Upper lobe of right lung (tissue), 1 donor: ENCODE measurements at regions not wholly inside any gene's neighbourhood (a gene's known extent, or its start where the extent isn't known, plus 50 kb on each side); places are given as distances from the start of the nearest gene placed in this dataset.

Source experiments
- ATAC-seq: fragments of 200-7000 bp; cut with Tn5 transposase; one replicate; pipeline ENCODE4 v1.9.1; 2020; ENCODE audit warnings: mild to moderate bottlenecking, moderate library complexity
- DNase-seq: peaks from one replicate; pipeline ENCODE4 v3.0.0-alpha.2; 2020
- H3K27ac ChIP-seq: fragments of 200-600 bp; one replicate; pipeline ENCODE4 v1.8.0; 2022
- H3K27me3 ChIP-seq: fragments of 200-600 bp; one replicate; pipeline ENCODE4 v1.8.0; 2022; ENCODE audit warnings: mild to moderate bottlenecking
- H3K36me3 ChIP-seq: fragments of 200-600 bp; one replicate; pipeline ENCODE4 v1.8.0; 2022
- H3K4me1 ChIP-seq: fragments of 200-600 bp; one replicate; pipeline ENCODE4 v1.8.0; 2022
- H3K4me3 ChIP-seq: fragments of 200-600 bp; one replicate; pipeline ENCODE4 v1.8.0; 2022; ENCODE audit warnings: mild to moderate bottlenecking
- H3K9me3 ChIP-seq: fragments of 200-600 bp; one replicate; pipeline ENCODE4 v1.8.0; 2022
- CTCF ChIP-seq: fragments of 200-600 bp; IDR thresholded peaks from one replicate; pipeline ENCODE4 v1.8.0; 2022; ENCODE audit warnings: antibody characterized with exemption
- intact Hi-C: fragments of 100-400 bp; cut with DNase I; formaldehyde crosslinking; loops from one replicate; pipeline ENCODE4 v1.11.0; 2022
- donor health status: DM: no; HTN: yes; CAD: no; lungs with severe emphysema.

DNA sequence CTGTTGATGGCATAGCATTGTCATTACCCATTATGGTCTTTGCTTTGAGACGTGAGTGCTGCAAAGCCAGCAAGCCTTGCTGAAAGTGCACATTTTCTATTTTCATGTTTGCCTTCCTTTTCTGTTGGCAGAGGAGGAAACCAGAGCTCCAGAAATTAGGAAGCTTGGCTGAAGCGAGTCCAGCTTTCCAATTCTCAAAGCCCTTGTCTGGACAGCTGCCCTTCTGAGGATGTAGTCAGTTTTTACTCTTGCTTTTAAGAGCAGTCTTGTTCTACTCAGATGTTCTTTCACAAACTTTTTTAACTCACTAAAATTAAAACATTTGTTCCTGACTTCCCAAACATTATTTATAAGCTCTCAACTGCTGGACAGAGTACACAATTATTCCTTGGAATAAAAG, 93.8 kb downstream of the ICOS start:
- intact Hi-C loops = no loop called here
- no peak for ATAC-seq
- Histone ChIP-seq H3K4me3 (no peak overlapping the region), H3K27ac (no peak overlapping the region), H3K36me3 (no peaks in the 10 kb centered on the region), H3K4me1 (no peaks in the 10 kb centered on the region), H3K9me3 (no peaks in the 10 kb centered on the region), H3K27me3 (no peaks in the 10 kb centered on the region)
- no peak for DNase-seq
- TF ChIP-seq CTCF = no peak

DNA sequence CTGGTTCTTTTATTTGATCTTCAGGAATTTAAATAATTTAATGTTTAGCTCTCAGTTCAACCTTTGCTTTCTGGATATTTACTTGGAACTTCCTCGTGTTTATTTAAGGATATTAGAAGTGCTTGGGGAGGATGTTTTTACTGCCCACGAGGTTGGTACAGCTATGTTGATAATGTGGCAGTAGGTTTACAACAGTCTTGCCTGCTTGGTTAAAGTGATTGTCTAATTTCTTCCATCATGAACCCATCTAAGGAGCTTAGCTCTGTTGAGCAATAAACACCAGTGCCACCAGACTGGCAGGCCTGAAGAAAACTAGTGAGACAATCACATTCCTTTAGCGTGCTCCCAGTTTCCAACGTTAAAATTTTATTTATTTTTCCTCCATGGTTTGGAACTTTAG, 94.5 kb downstream of the ICOS start:
- intact Hi-C loops = no loop called here

DNA sequence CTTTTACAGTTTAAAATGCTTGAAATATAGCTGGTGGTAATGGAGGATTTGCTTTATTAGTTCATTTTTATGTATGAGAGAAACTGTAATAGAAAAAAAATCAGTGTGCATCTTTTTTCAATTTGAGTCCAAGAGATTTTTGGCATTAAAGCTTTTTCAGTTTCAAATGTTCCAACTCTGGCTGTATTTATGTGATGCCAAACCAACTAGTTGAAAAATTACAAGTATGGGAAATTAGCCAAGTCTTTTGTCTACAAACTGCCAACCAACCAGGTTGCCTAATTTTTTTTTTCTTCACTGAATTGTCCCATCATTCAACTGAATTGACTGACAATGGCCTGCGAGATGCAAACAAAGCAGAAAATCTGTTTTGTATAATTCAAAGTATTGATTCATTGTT, 95.7 kb downstream of the ICOS start:
- intact Hi-C loops = no loop called here
- no peak for ATAC-seq

More for the DNA sequence above, 94.5 kb downstream of the ICOS start:
- no peaks in the 10 kb centered on the region for H3K9me3 ChIP-seq
- ATAC-seq (no peak), DNase-seq (no peak)
- no peak overlapping the region for H3K4me3 ChIP-seq
- no peaks in the 10 kb centered on the region for H3K27me3 ChIP-seq
- H3K4me1 ChIP-seq = no peaks in the 10 kb centered on the region
- no peak overlapping the region for H3K27ac ChIP-seq
- TF ChIP-seq CTCF = no peak
- no peaks in the 10 kb centered on the region for H3K36me3 ChIP-seq

GRCh38 chr2:204033611-204034495, 97.3 kb downstream of the ICOS start:
- ATAC-seq = no peak
- intact Hi-C loops = no loop called here
- TF ChIP-seq CTCF = no peak

More for the DNA sequence above, 95.7 kb downstream of the ICOS start:
- Histone ChIP-seq H3K27ac (no peak overlapping the region), H3K36me3 (no peaks in the 10 kb centered on the region), H3K9me3 (no peaks in the 10 kb centered on the region), H3K27me3 (no peaks in the 10 kb centered on the region), H3K4me3 (no peak overlapping the region), H3K4me1 (no peaks in the 10 kb centered on the region)
- no peak for DNase-seq
- no peak for TF ChIP-seq CTCF

GRCh38 chr2:204036706-204037105, 100.1 kb downstream of the ICOS start:
- no peaks in the 10 kb centered on the region for H3K4me1 ChIP-seq
- intact Hi-C loops = no loop called here

More at GRCh38 chr2:204033611-204034495, 97.3 kb downstream of the ICOS start:
- Histone ChIP-seq H3K9me3 (no peaks in the 10 kb centered on the region), H3K4me1 (no peaks in the 10 kb centered on the region), H3K4me3 (no peak overlapping the region), H3K27me3 (no peaks in the 10 kb centered on the region), H3K27ac (no peak overlapping the region), H3K36me3 (no peaks in the 10 kb centered on the region)
- DNase-seq = no peak

More at GRCh38 chr2:204036706-204037105, 100.1 kb downstream of the ICOS start:
- Histone ChIP-seq H3K27ac (no peak overlapping the region), H3K27me3 (no peaks in the 10 kb centered on the region), H3K36me3 (no peaks in the 10 kb centered on the region), H3K4me3 (no peak overlapping the region), H3K9me3 (no peaks in the 10 kb centered on the region)
- no peak for TF ChIP-seq CTCF
- DNase-seq (no peak), ATAC-seq (no peak)
